Astrocyte (in vitro differentiated cells and primary cell): ENCODE measurements at regions not wholly inside any gene's neighbourhood (a gene's known extent, or its start where the extent isn't known, plus 50 kb on each side); places are given as distances from the start of the nearest gene placed in this dataset.
"Not testable (repeated sequence)": the region's sequence is repeated elsewhere in the genome, so short reads cannot be mapped to it uniquely, and the experiment has no call there.

Experiments
- DNase-seq: peaks from one replicate; pipeline ENCODE4 v3.0.0-alpha.2; 2010; ENCODE audit warnings: low read depth
- FAIRE-seq: peaks from 2 replicates; lab custom pipeline; 2011; peaks lifted over from hg19 to GRCh38; lab: Jason Lieb, UNC
- H2AFZ ChIP-seq: 2 replicates; pipeline ENCODE4 v1.6.0; 2012; ENCODE audit warnings: low read depth, low read length, inconsistent platforms
- H3K27ac ChIP-seq: 2 replicates; pipeline ENCODE4 v1.5.1; 2011; ENCODE audit warnings: low read depth, low read length, inconsistent platforms
- H3K27me3 ChIP-seq: 2 replicates; pipeline ENCODE4 v1.6.0; 2011; ENCODE audit warnings: low read length, inconsistent platforms; ENCODE audit not compliant: insufficient read depth
- H3K36me3 ChIP-seq: 2 replicates; pipeline ENCODE4 v1.5.1; 2011; ENCODE audit warnings: low read length, inconsistent platforms; ENCODE audit not compliant: insufficient read depth
- H3K4me1 ChIP-seq: 2 replicates; pipeline ENCODE4 v1.5.1; 2011; ENCODE audit warnings: low read length, inconsistent platforms; ENCODE audit not compliant: insufficient read depth
- H3K4me2 ChIP-seq: 2 replicates; pipeline ENCODE4 v1.6.0; 2012; ENCODE audit warnings: low read length, inconsistent platforms
- H3K4me3 ChIP-seq: 2 replicates; pipeline ENCODE4 v1.5.1; 2011; ENCODE audit warnings: low read depth, mild to moderate bottlenecking, low read length, inconsistent platforms; ENCODE audit not compliant: insufficient read depth
- H3K79me2 ChIP-seq: 2 replicates; pipeline ENCODE4 v1.6.0; 2012; ENCODE audit warnings: mild to moderate bottlenecking, low read length, inconsistent platforms; ENCODE audit not compliant: insufficient read depth
- H3K9ac ChIP-seq: 2 replicates; pipeline ENCODE4 v1.6.0; 2012; ENCODE audit warnings: mild to moderate bottlenecking, low read length, inconsistent platforms
- H3K9me3 ChIP-seq: 2 replicates; pipeline ENCODE4 v1.5.1; 2012; ENCODE audit warnings: low read depth, mild to moderate bottlenecking, low read length, inconsistent platforms; ENCODE audit not compliant: insufficient read depth
- H4K20me1 ChIP-seq: 2 replicates; pipeline ENCODE4 v1.6.0; 2012; ENCODE audit warnings: low read length, inconsistent platforms; ENCODE audit not compliant: insufficient read depth
- H3K27ac Mint-ChIP-seq: one replicate; pipeline ENCODE4 v1.8.0; 2021; ENCODE audit warnings: mild to moderate bottlenecking, mixed read lengths; ENCODE audit not compliant: unreplicated experiment
- H3K27me3 Mint-ChIP-seq: one replicate; pipeline ENCODE4 v1.8.0; 2021; ENCODE audit warnings: low read depth, mixed read lengths; ENCODE audit not compliant: unreplicated experiment
- H3K36me3 Mint-ChIP-seq: one replicate; pipeline ENCODE4 v1.8.0; 2021; ENCODE audit warnings: low read depth, mixed read lengths; ENCODE audit not compliant: unreplicated experiment
- H3K4me1 Mint-ChIP-seq: one replicate; pipeline ENCODE4 v1.8.0; 2021; ENCODE audit warnings: low read depth, mixed read lengths; ENCODE audit not compliant: unreplicated experiment
- H3K4me3 Mint-ChIP-seq: one replicate; pipeline ENCODE4 v1.8.0; 2021; ENCODE audit warnings: mild to moderate bottlenecking, moderate library complexity, mixed read lengths; ENCODE audit not compliant: unreplicated experiment
- H3K9me3 Mint-ChIP-seq: one replicate; pipeline ENCODE4 v1.8.0; 2021; ENCODE audit warnings: mild to moderate bottlenecking, mixed read lengths; ENCODE audit not compliant: unreplicated experiment

DNA sequence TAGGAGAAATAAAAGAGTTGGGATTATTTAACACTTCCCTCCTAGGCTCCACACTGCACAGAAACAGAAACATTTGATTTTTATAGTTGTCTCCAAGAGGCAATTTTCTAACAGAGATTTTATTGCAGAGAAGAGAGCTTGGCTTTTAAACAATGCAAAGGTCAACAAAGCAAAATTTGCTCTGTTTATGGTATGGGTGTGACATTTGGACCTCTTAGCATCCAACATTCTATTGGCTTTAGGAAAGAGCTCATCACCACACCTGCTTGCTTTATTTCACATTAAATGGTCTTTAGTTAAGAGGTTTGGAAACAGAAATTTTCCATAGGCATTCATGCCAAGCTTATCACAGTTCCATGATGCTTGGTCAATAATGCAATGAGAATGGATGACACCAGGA, 1520.7 kb downstream of the KHDRBS2 start:
- H3K79me2 ChIP-seq, DNase-seq, H3K27me3 Mint-ChIP-seq, H3K4me3 ChIP-seq, H3K9ac ChIP-seq, H3K27ac ChIP-seq, H3K36me3 ChIP-seq, H3K9me3 ChIP-seq, H3K4me3 Mint-ChIP-seq, FAIRE-seq, H3K27me3 ChIP-seq, H3K27ac Mint-ChIP-seq, H3K4me1 ChIP-seq, H3K4me1 Mint-ChIP-seq, H3K36me3 Mint-ChIP-seq, H3K9me3 Mint-ChIP-seq, H2AFZ ChIP-seq, H3K4me2 ChIP-seq, H4K20me1 ChIP-seq: not testable (repeated sequence)

DNA sequence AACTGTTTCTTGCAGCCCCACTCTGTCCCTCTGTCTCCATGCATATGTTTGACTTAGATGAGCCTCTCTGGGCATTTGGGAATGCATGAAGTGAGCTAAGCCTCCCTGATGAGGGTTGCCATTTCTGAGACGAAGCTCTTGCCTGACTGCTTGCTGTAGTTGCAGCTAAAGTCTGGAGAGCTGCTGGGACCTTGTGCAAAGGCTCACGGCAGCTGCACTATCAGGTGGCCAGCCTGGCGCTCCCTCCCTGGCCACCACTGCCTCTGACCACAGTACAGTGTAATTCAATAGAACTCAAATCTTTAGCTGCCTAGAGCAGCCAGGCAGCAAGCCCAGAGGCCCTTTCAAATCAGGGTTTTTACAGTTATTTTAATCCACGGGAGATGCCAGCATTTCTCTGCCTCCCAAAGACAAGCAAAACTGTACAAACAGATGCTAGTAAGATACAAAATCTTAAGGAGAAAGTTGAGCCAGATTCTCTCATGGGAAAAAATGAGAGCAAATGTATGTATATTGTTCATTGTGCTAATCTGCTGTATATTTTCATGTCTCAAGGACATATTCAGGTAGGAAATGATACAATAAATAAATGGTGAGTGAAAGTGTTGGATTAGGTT, 1522.5 kb downstream of the KHDRBS2 start:
- not testable (repeated sequence) for H3K79me2 ChIP-seq, H3K4me3 ChIP-seq, H3K27ac ChIP-seq, H3K4me1 ChIP-seq, H3K27me3 ChIP-seq, FAIRE-seq, H3K9me3 ChIP-seq, H3K27ac Mint-ChIP-seq, H3K36me3 ChIP-seq, DNase-seq, H3K36me3 Mint-ChIP-seq, H3K4me3 Mint-ChIP-seq, H3K4me2 ChIP-seq, H3K9ac ChIP-seq, H3K4me1 Mint-ChIP-seq, H2AFZ ChIP-seq, H3K9me3 Mint-ChIP-seq, H3K27me3 Mint-ChIP-seq, H4K20me1 ChIP-seq

DNA sequence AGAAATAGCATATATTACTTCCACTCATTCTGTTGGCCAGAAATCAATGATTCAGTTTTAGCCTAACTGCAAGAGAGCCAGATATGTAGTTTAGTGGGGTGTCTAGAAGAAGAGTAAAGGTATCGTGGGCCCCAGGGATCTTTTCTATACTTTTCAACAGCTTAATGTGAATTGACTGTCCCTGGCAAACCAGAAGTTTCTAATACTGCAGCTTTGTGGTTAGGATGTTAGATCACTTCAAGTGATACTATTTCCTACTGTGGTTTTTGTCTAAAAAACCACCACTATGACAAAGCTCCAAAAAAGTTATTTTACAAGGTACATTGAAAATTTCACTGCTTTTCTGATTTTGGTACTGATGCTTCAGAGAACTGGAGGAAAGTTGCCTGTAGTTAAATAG, 1525.1 kb downstream of the KHDRBS2 start:
- not testable (repeated sequence) for H3K79me2 ChIP-seq, H3K9me3 Mint-ChIP-seq, H3K4me1 Mint-ChIP-seq, H3K27me3 Mint-ChIP-seq, H3K36me3 ChIP-seq, H3K36me3 Mint-ChIP-seq, H3K9ac ChIP-seq, H4K20me1 ChIP-seq, H3K9me3 ChIP-seq, H3K4me3 ChIP-seq, H3K4me2 ChIP-seq, H3K27me3 ChIP-seq, FAIRE-seq, DNase-seq, H3K27ac ChIP-seq, H2AFZ ChIP-seq, H3K4me1 ChIP-seq, H3K4me3 Mint-ChIP-seq, H3K27ac Mint-ChIP-seq

DNA sequence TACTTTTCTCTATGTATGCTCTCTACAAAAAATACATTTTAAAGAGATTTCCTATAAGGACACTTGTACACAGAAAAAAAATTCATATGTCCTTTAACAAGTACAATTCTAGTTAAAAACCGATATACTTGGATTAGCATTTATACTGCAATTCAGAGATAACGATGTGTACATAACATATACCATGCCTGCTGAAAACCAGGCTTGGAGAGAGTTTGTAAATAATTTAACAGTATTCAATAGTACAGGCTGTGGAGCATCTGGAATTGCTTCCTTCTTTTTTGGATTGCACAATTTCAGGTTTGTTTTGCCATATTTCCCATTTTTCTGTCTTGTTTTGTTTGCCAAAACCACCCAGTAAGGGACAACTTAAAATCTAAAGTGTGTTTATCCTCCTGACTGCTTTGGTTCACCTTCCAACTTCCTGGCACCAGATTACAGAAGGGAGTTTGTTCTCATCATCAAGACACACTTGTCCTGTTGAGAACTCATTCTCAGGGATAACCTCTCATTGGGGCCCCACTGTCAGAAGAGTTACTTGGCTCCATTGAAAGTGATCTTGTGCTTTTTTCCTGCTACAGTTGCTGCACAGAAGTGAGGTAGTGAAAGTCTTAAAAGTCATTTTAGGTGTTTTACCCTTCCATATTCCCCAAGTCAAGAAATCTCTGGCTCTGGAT, 1526.7 kb downstream of the KHDRBS2 start:
- not testable (repeated sequence) for H3K4me1 Mint-ChIP-seq, DNase-seq, H3K79me2 ChIP-seq, H3K36me3 Mint-ChIP-seq, H3K9ac ChIP-seq, H3K4me3 ChIP-seq, H3K36me3 ChIP-seq, H3K27ac Mint-ChIP-seq, H3K27me3 ChIP-seq, H4K20me1 ChIP-seq, H3K9me3 ChIP-seq, H3K4me2 ChIP-seq, H3K27me3 Mint-ChIP-seq, H3K4me1 ChIP-seq, H2AFZ ChIP-seq, H3K4me3 Mint-ChIP-seq, H3K9me3 Mint-ChIP-seq, H3K27ac ChIP-seq, FAIRE-seq

DNA sequence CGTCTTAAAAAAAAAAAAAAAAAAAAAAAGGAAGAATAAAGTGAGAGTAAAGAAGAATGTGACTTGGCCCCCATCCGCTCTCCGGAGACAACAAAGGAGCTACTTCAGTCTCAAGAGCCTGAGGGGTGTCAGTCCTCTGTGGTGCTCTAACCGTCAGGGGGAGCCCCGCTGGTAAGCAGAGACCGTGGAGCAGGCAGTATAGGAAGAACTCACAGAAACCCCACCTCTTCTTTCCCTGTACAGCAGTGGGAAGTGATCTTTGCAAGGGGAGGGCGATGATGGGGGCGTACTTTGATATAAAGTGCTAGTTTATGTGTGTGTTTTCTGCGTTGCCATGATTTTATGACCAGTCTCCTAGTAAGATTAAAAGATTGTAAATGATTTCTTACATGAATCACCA, 1527.3 kb downstream of the KHDRBS2 start:
- H3K4me3 Mint-ChIP-seq, DNase-seq, H3K27me3 Mint-ChIP-seq, H3K9me3 ChIP-seq, H3K4me3 ChIP-seq, FAIRE-seq, H3K79me2 ChIP-seq, H3K9me3 Mint-ChIP-seq, H3K36me3 ChIP-seq, H4K20me1 ChIP-seq, H3K27ac ChIP-seq, H3K36me3 Mint-ChIP-seq, H3K4me1 Mint-ChIP-seq, H2AFZ ChIP-seq, H3K4me2 ChIP-seq, H3K27ac Mint-ChIP-seq, H3K4me1 ChIP-seq, H3K9ac ChIP-seq, H3K27me3 ChIP-seq: not testable (repeated sequence)
